NCI-H1048 (cell line): ENCODE measurements at regions not wholly inside any gene's neighbourhood (a gene's known extent, or its start where the extent isn't known, plus 50 kb on each side); places are given as distances from the start of the nearest gene placed in this dataset.
A peak's percentile ranks its signal among the peaks of the same experiment; 100 is the strongest.

Experiments used
- DNase-seq: peaks from one replicate; lab custom pipeline; 2025; lab: John Stamatoyannopoulos, UW

GRCh38 chr3:124545891-124546290 is 184.4 kb upstream of the UMPS start:
- no peak for DNase-seq

DNA sequence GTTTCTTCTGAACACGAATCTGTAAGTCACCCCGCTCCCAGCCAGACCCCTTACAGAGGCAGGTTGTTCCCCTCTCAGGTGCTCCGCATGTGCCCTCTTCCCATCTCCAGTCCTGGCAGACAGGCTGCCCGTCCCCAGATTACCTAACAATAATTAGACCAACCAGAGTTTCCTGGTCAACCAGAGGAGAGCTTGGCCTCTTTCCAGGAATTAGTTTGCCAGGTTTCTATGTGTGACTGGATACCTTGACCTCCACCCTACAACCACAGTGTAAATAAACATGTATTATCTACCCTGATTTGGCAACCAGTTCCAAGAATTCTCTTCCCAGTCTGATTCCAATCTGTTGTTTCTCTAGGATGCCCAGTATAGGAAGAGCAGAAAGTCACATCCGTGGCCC is 178.0 kb upstream of the UMPS start:
- no peak for DNase-seq

- no peak for DNase-seq
Measured at GRCh38 chr3:124553178-124553577, 177.1 kb upstream of the UMPS start.

- DNase-seq, result no peak
Measured at GRCh38 chr3:124556636-124557035, 173.6 kb upstream of the UMPS start.

DNA sequence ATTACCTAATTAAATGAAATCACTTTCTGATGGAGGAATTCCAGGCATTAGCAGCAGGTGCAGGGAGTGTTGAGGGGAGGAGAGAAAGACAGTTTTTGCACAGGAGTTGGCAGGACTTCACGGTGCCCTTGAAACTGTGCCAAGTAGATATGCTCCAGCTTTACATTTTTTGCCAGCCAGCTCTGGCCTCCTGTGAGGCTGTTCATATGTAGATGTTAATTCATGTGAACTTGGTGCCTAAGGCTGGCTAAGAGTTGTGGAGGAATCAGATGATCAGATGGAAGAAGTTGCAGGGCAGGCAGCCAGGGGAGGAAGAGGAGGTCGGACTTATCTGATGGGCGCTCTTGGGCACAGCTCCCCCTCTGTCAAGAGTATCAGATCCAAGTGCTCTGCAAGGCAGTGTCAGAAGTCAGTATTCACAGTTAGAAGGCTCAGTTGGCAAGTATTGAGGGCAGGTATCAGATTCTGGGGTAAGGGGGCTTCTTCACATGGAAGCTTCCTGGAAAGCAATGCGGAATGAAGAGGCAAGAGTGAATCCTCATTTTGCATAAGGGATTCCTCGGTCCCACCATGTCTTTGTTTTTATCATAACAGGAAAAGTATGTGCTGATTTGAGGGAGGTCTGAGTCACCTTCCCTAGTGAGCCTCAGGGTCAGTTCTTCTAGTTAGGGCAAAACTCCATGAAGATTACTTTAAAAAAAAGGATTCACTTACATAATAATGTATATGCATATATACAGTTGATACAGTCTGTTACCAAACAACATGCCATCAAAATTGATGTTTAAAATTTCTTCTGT is 172.6 kb upstream of the UMPS start:
- peak; percentile 14 for DNase-seq

DNA sequence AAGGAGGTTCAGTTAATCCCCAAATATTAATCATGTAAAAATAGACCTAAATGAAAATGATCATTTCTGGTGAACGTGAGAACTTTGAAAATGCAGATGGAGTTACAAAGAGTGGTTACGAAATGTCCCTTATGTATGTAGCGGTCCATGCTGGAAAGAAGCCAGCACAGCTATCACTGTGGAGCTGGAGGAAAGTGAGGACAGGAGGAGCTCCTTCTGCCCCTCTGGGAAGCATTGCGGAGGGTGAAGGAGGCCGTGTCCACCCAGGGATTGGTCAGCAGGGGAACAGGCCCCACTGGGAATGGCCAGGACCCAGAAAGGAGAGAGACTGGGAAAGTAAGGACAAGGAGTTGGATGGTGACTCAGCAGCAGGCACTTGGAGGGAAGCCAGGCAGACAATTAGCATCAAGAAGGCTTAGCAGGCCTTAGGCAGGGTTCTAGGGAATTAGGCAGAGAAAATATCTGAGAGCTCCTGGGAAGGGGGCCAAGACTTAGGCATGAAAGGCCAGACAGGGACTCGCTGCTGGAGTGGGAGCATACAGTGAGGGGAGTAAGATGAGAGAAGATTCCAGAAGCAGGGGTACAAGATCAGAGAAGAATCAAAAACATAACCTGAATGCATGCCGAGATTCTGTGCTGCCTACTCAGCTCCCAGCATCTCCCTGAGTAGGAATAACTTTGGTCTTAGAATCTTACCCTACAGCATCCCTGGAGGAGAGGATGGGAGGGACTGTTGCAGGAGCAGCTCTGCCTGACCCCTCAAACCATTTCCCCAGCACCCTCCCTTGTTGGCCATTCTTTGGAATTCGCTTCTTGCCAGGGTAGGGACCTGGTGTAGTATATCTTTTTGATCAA is 171.0 kb upstream of the UMPS start:
- no peak for DNase-seq

GRCh38 chr3:124559846-124560574 is 170.2 kb upstream of the UMPS start:
- peak; percentile 26 for DNase-seq

- no peak for DNase-seq
Measured at GRCh38 chr3:124560666-124561215, 169.5 kb upstream of the UMPS start.

GRCh38 chr3:124562769-124563168 is 167.5 kb upstream of the UMPS start:
- DNase-seq, result no peak

DNA sequence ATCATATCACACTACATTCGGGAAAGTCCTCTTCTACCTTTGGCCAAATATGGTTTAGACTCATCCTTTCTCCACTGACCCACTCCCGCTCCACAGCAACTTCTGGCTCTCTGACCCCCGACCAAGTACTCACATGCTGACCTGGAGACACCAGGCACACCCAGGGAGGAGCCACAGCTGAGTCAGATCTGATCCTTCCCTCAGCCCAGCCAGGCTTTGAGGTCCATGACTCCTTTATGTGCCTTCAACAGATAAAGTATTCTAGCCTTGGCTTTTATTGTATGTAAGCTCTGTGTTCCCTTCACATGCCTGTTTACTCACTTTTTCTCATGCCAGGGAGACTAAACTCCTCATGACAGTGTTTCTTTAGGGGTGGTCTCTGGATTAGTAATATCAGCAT is 166.9 kb upstream of the UMPS start:
- no peak for DNase-seq

DNA sequence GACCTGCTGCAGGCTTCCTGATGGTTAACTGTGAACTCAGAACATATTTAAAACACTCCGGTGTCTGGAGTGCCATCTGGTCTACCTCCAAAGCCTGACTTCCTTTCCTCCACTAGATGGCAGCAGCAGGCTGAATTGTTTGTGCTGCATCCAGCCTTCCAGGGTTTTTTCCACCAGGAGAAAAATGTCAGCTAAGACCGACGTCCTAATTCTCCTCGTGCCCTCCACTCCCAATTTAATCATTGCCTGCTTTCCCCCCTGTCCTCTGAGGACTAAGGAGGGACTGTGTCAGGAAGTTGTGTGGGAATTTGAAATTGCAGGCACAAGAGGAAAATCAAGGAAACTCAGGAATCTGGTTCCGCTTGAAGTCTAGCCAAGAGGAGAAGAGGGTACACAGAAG is 165.2 kb upstream of the UMPS start:
- peak; percentile 30 for DNase-seq

- no peak for DNase-seq
Measured at GRCh38 chr3:124565551-124565950, 164.7 kb upstream of the UMPS start.

GRCh38 chr3:124566701-124567100 is 163.6 kb upstream of the UMPS start:
- DNase-seq, result no peak

- DNase-seq, result no peak
Measured at GRCh38 chr3:124567179-124567578, 163.1 kb upstream of the UMPS start.

DNA sequence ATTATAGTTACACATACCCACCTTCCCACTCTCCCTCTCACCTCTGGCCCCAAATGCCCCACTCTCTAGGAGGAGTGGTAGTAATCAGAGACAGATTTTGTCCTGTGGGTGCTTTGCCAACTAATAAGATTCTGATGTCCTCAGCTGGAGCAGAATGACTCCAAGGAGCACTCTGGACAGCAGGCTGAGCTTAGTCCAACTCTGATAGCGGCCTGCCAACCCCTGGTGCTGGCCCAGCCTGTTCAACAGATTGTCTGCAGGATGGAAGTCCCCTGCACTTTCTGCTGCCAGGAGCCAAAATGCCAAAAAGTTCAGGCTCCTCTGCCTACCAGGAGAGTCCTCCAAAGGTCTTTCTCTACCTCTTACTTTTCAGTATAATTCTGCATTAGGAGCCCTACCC is 160.5 kb upstream of the UMPS start:
- DNase-seq, result no peak

DNA sequence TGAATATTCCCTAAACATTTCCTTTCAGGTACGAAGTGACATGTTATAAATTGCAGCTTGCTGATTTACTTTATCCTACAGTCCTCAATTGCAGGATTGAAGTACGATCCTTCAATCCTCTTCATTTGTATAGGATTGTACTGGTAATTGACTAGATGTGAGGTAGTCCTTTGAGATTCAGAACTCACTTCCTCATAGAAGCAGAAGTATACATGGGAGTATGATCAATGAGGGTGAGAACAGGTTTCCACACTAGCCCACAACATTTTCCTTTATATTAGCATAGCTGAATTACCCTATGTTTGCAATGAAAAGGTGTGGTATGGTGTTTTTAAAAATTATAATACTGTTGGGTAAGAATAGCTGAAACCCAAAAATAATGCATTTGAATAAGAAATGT is 160.0 kb upstream of the UMPS start:
- no peak for DNase-seq

- DNase-seq, result no peak
Measured at GRCh38 chr3:124572851-124573405, 157.3 kb upstream of the UMPS start.

GRCh38 chr3:124574012-124574411 is 156.2 kb upstream of the UMPS start:
- DNase-seq, result no peak

- DNase-seq, result no peak
Measured at GRCh38 chr3:124576565-124577493, 153.4 kb upstream of the UMPS start.

DNA sequence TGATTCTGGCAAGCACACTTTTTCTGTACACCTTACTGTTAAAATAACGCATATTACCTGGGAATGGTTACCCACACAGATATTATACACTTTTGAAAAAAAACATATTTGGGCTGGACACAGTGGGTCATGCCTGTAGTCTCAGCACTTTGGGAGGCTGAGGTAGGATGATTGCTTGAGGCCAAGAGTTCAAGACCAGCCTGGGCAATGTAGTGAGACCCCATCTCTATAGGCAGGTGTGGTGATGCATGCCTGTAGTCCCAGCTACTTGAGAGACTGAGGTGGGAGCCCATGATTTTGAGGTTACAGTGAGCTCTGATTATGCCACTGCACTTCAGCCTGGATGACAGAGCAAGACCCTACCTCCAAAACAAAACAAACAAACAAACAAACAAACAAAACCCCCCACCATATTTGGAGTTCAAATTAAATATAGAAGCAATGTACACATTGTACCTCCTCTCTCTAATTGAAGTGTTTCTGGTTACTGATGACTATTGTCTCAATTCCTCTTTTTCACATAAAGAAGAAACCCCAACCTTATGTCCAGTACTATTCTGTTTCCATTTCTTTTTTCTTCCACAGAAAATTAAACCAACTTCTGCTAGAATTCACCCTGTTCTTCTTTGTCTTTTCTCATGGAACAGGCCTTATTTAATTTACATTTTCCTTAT is 152.6 kb upstream of the UMPS start:
- DNase-seq, result no peak
